H1 (cell line): ENCODE measurements at regions not wholly inside any gene's neighbourhood (a gene's known extent, or its start where the extent isn't known, plus 50 kb on each side); places are given as distances from the start of the nearest gene placed in this dataset.

Experiments used
- CHD7 ChIP-seq: fragments of 300-600 bp; sonication (generic); IDR thresholded peaks from 2 replicates; pipeline ENCODE4 v1.7.1; 2012; ENCODE audit warnings: low read length, moderate library complexity, mild to moderate bottlenecking, inconsistent platforms; ENCODE audit not compliant: insufficient replicate concordance
- RFX5 ChIP-seq: IDR thresholded peaks from 2 replicates; pipeline ENCODE4 v1.6.1; 2011; ENCODE audit warnings: low read depth, low read length, improper control_type of control experiment, borderline replicate concordance

DNA sequence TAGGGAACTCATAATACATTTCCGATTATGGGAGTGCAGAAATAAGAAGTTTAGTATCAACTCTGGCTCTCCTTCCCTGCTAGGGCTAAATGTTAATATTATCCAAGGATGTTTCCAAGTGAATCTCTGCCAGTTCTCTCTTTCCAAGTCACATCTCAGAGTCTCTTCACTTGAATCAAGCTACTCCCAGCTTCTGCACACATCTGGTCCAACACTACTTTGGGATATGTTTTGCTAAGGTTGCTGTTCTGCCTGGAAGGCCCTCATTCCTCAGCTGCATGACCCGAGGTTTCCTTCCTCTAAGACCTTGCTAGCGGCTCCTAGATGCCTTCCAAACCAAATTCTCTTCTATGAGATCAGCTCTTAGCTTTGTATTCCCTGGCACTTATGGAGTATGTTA, 331.8 kb downstream of the GJA1 start (continued):
- TF ChIP-seq CHD7: no peak
- no peak for TF ChIP-seq RFX5
